ENCODE measurements at regions not wholly inside any gene's neighbourhood (a gene's known extent, or its start where the extent isn't known, plus 50 kb on each side); places are given as distances from the start of the nearest gene placed in this dataset.
"Not testable (repeated sequence)": the region's sequence is repeated elsewhere in the genome, so short reads cannot be mapped to it uniquely, and the experiment has no call there.

GRCh38 chrX:110512341-110512740, 153.7 kb downstream of the RTL9 start:
- no peak for DNase-seq (ENCODE audit: low read depth in 3 of 3)

GRCh38 chrX:110514509-110514908, 155.9 kb downstream of the RTL9 start:
- no peak for DNase-seq (ENCODE audit: low read depth in 3 of 3)

GRCh38 chrX:110519501-110519900, 160.9 kb downstream of the RTL9 start:
- DNase-seq (ENCODE audit: low read depth in 3 of 3) = no peak

- no peak for DNase-seq (ENCODE audit: low read depth in 3 of 3)
These were observed 161.3 kb downstream of the RTL9 start for GRCh38 chrX:110519906-110520452.

- DNase-seq (ENCODE audit: low read depth in 3 of 3) = not testable (repeated sequence)
These were observed 162.0 kb downstream of the RTL9 start for GRCh38 chrX:110520652-110521051.

GRCh38 chrX:110531873-110532580, 173.4 kb downstream of the RTL9 start:
- no peak for DNase-seq (ENCODE audit: low read depth in 3 of 3)

- no peak for DNase-seq (ENCODE audit: low read depth in 3 of 3)
These were observed 173.9 kb downstream of the RTL9 start for GRCh38 chrX:110532581-110532931.

- no peak for DNase-seq (ENCODE audit: low read depth in 3 of 3)
These were observed 178.2 kb downstream of the RTL9 start for GRCh38 chrX:110536816-110537215.

- no peak for DNase-seq (ENCODE audit: low read depth in 3 of 3)
These were observed 182.6 kb downstream of the RTL9 start for GRCh38 chrX:110541266-110541665.

GRCh38 chrX:110550854-110551253, 192.2 kb downstream of the RTL9 start:
- DNase-seq (ENCODE audit: low read depth in 3 of 3) = not testable (repeated sequence)

GRCh38 chrX:110557864-110558263, 199.2 kb downstream of the RTL9 start:
- no peak for DNase-seq (ENCODE audit: low read depth in 3 of 3)

- no peak for DNase-seq (ENCODE audit: low read depth in 3 of 3)
These were observed 199.8 kb downstream of the RTL9 start for GRCh38 chrX:110558406-110558805.

- DNase-seq (ENCODE audit: low read depth in 3 of 3) = no peak
These were observed 202.4 kb downstream of the RTL9 start for GRCh38 chrX:110561034-110561433.

GRCh38 chrX:110563282-110563681, 204.6 kb downstream of the RTL9 start:
- no peak for DNase-seq (ENCODE audit: low read depth in 3 of 3)

GRCh38 chrX:110568441-110568840, 209.8 kb downstream of the RTL9 start:
- DNase-seq (ENCODE audit: low read depth in 3 of 3) = no peak

GRCh38 chrX:110569506-110569905, 210.9 kb downstream of the RTL9 start:
- no peak for DNase-seq (ENCODE audit: low read depth in 3 of 3)

- no peak for DNase-seq (ENCODE audit: low read depth in 3 of 3)
These were observed 217.3 kb downstream of the CHRDL1 start for GRCh38 chrX:110578270-110578669.

- DNase-seq (ENCODE audit: low read depth in 3 of 3) = no peak
These were observed 211.5 kb downstream of the CHRDL1 start for GRCh38 chrX:110584083-110584482.

GRCh38 chrX:110588164-110588563, 207.5 kb downstream of the CHRDL1 start:
- DNase-seq (ENCODE audit: low read depth in 3 of 3) = no peak

- DNase-seq (ENCODE audit: low read depth in 3 of 3) = no peak
These were observed 206.8 kb downstream of the CHRDL1 start for GRCh38 chrX:110588853-110589252.

- DNase-seq (ENCODE audit: low read depth in 3 of 3) = no peak
These were observed 194.8 kb downstream of the CHRDL1 start for GRCh38 chrX:110600745-110601310.

GRCh38 chrX:110614596-110614995, 181.0 kb downstream of the CHRDL1 start:
- no peak for DNase-seq (ENCODE audit: low read depth in 3 of 3)

Measured in stimulated activated CD4-positive, alpha-beta T cell treated with anti-CD3 and anti-CD28 coated beads, TNF-alpha, amount 100 ng/mL, for 4 hours (primary cell).